NCI-H345 (cell line): ENCODE measurements at regions not wholly inside any gene's neighbourhood (a gene's known extent, or its start where the extent isn't known, plus 50 kb on each side); places are given as distances from the start of the nearest gene placed in this dataset.
"Not testable (repeated sequence)": the region's sequence is repeated elsewhere in the genome, so short reads cannot be mapped to it uniquely, and the experiment has no call there.

ENCODE experiments used
- DNase-seq: peaks from one replicate; lab custom pipeline; 2025; lab: John Stamatoyannopoulos, UW

GRCh38 chr6:68237205-68237604, 397.9 kb upstream of the ADGRB3 start:
- DNase-seq: peak; percentile 82

GRCh38 chr6:68235326-68235784, 399.7 kb upstream of the ADGRB3 start:
- DNase-seq: no peak

- DNase-seq: no peak
These were observed 401.5 kb upstream of the ADGRB3 start for GRCh38 chr6:68233623-68234022.

- no peak for DNase-seq
These were observed 405.5 kb upstream of the ADGRB3 start for GRCh38 chr6:68229566-68229965.

- DNase-seq: peak; percentile 13
These were observed 408.6 kb upstream of the ADGRB3 start for GRCh38 chr6:68226460-68226859.

- no peak for DNase-seq
These were observed 409.4 kb upstream of the ADGRB3 start for GRCh38 chr6:68225729-68226128.

- DNase-seq: no peak
These were observed 423.8 kb upstream of the ADGRB3 start for GRCh38 chr6:68211242-68211795.

- not testable (repeated sequence) for DNase-seq
These were observed 427.5 kb upstream of the ADGRB3 start for GRCh38 chr6:68207612-68208011.

GRCh38 chr6:68200929-68201328, 434.2 kb upstream of the ADGRB3 start:
- no peak for DNase-seq

GRCh38 chr6:68197356-68197755, 437.7 kb upstream of the ADGRB3 start:
- no peak for DNase-seq

- DNase-seq: no peak
These were observed 438.4 kb upstream of the ADGRB3 start for GRCh38 chr6:68196645-68197044.

GRCh38 chr6:68195753-68196152, 439.3 kb upstream of the ADGRB3 start:
- not testable (repeated sequence) for DNase-seq

- no peak for DNase-seq
These were observed 440.1 kb upstream of the ADGRB3 start for GRCh38 chr6:68194846-68195478.

- no peak for DNase-seq
These were observed 442.1 kb upstream of the ADGRB3 start for GRCh38 chr6:68192988-68193387.

- no peak for DNase-seq
These were observed 445.8 kb upstream of the ADGRB3 start for GRCh38 chr6:68189217-68189815.

GRCh38 chr6:68186870-68187269, 448.2 kb upstream of the ADGRB3 start:
- no peak for DNase-seq

GRCh38 chr6:68182386-68182785, 452.7 kb upstream of the ADGRB3 start:
- DNase-seq: no peak

GRCh38 chr6:68181027-68181426, 454.1 kb upstream of the ADGRB3 start:
- DNase-seq: not testable (repeated sequence)

GRCh38 chr6:68173616-68174015, 461.5 kb upstream of the ADGRB3 start:
- no peak for DNase-seq

- no peak for DNase-seq
These were observed 465.2 kb upstream of the ADGRB3 start for GRCh38 chr6:68169922-68170321.

GRCh38 chr6:68167604-68168003, 467.5 kb upstream of the ADGRB3 start:
- no peak for DNase-seq

GRCh38 chr6:68160812-68161211, 474.3 kb upstream of the ADGRB3 start:
- DNase-seq: not testable (repeated sequence)

GRCh38 chr6:68160348-68160747, 474.7 kb upstream of the ADGRB3 start:
- no peak for DNase-seq

- no peak for DNase-seq
These were observed 475.6 kb upstream of the ADGRB3 start for GRCh38 chr6:68159433-68159832.
